Midbrain (tissue), 1 donor: ENCODE measurements at regions not wholly inside any gene's neighbourhood (a gene's known extent, or its start where the extent isn't known, plus 50 kb on each side); places are given as distances from the start of the nearest gene placed in this dataset.

Experiments
- DNase-seq: peaks from one replicate; lab custom pipeline; 2025; lab: John Stamatoyannopoulos, UW

- no peak for DNase-seq
Measured at GRCh38 chr5:98564836-98565235, 208.6 kb upstream of the RGMB start.

- DNase-seq, result no peak
Measured at GRCh38 chr5:98568336-98568735, 205.1 kb upstream of the RGMB start.

GRCh38 chr5:98569288-98569687, 204.2 kb upstream of the RGMB start:
- no peak for DNase-seq

- DNase-seq, result no peak
Measured at GRCh38 chr5:98570010-98570409, 203.5 kb upstream of the RGMB start.

GRCh38 chr5:98570661-98571191, 202.7 kb upstream of the RGMB start:
- no peak for DNase-seq

GRCh38 chr5:98573834-98574320, 199.6 kb upstream of the RGMB start:
- DNase-seq, result no peak

- no peak for DNase-seq
Measured at GRCh38 chr5:98576275-98576674, 197.2 kb upstream of the RGMB start.

- DNase-seq, result no peak
Measured at GRCh38 chr5:98578438-98578837, 195.0 kb upstream of the RGMB start.

GRCh38 chr5:98581112-98581997, 192.1 kb upstream of the RGMB start:
- DNase-seq, result no peak

- no peak for DNase-seq
Measured at GRCh38 chr5:98583586-98583985, 189.9 kb upstream of the RGMB start.

GRCh38 chr5:98585661-98586310, 187.7 kb upstream of the RGMB start:
- no peak for DNase-seq

- no peak for DNase-seq
Measured at GRCh38 chr5:98586581-98586980, 186.9 kb upstream of the RGMB start.

- DNase-seq, result no peak
Measured at GRCh38 chr5:98587166-98587565, 186.3 kb upstream of the RGMB start.

- no peak for DNase-seq
Measured at GRCh38 chr5:98588215-98588614, 185.2 kb upstream of the RGMB start.

- no peak for DNase-seq
Measured at GRCh38 chr5:98593418-98593817, 180.0 kb upstream of the RGMB start.

- DNase-seq, result no peak
Measured at GRCh38 chr5:98594098-98594497, 179.4 kb upstream of the RGMB start.

- DNase-seq, result no peak
Measured at GRCh38 chr5:98599016-98599415, 174.4 kb upstream of the RGMB start.

GRCh38 chr5:98602534-98603112, 170.8 kb upstream of the RGMB start:
- DNase-seq, result no peak

- no peak for DNase-seq
Measured at GRCh38 chr5:98603456-98603855, 170.0 kb upstream of the RGMB start.

- no peak for DNase-seq
Measured at GRCh38 chr5:98604301-98604700, 169.2 kb upstream of the RGMB start.

- no peak for DNase-seq
Measured at GRCh38 chr5:98604721-98605425, 168.6 kb upstream of the RGMB start.

- no peak for DNase-seq
Measured at GRCh38 chr5:98605426-98605825, 168.0 kb upstream of the RGMB start.
